ENCODE measurements at regions not wholly inside any gene's neighbourhood (a gene's known extent, or its start where the extent isn't known, plus 50 kb on each side); places are given as distances from the start of the nearest gene placed in this dataset.
A peak's percentile ranks its signal among the peaks of the same experiment; 100 is the strongest.
"Not testable (repeated sequence)": the region's sequence is repeated elsewhere in the genome, so short reads cannot be mapped to it uniquely, and the experiment has no call there.

DNA sequence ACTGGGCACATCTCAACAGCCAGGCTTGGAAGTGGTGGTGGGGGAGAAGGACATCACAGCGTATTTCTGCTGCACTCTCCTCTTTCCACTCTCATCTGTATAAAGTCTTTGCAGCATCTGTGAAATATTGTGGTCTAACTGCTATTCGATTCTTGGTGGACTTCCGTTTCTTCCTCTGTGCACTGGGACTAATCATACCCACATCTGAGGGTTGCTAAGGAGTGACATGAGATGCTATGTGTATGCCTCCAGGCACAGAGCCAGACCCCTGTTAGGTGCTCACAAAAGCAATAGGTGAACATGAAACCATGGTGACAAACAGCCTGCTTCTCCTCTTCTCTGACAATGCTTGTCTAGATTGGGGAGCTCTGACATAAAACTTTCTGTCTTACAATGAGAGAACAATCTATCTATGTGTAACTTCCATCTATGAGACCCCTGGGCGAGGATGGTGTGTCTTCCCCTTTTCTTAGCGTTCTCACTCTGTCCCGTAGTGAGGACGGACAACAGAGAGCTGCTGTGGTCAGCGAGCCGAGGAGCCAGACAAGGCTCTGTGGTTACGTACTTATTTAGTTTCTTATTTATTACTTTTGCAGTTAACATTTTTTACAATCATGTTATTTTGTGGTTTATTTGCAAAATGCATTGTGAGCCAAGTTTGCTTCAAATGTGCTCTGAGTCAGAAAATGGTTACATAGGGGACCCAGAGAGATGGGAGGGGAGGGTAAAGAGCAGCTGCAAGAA, 196.7 kb upstream of the TPRG1 start:
- DNase-seq = no peak

DNA sequence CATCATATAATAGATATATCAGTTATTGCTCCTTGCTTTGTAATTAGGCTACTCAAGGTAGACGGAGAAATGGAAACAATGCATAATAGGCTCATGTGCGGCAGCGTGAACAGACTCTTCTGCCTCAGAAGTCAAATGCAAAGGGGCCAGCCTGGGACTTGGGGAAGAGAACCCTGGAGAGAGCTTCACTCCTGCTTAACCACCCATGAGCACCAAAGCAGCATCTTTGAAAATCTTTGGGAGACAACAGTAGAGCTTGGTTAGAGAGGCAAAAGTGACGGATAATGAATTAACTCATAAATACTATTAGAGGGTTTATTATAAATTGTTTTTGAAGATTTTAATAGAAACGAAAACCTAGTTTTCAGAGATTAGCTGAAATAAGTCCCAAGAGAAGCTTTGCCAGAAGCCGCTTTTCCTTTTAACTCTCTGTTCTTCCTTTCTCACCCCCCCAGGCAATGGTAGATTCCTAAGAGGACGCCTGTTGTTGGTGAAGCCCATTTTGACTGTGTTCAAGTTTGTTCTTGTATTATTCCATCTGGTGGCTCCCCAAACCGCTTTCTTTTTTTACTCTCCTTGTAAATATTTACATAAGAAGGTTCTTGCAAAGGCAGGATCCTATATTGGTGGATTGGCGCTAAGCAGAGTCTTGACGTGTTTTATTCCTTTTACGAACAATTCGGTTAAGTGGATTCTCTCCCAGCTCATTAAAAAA, 196.0 kb upstream of the TPRG1 start:
- DNase-seq = no peak

DNA sequence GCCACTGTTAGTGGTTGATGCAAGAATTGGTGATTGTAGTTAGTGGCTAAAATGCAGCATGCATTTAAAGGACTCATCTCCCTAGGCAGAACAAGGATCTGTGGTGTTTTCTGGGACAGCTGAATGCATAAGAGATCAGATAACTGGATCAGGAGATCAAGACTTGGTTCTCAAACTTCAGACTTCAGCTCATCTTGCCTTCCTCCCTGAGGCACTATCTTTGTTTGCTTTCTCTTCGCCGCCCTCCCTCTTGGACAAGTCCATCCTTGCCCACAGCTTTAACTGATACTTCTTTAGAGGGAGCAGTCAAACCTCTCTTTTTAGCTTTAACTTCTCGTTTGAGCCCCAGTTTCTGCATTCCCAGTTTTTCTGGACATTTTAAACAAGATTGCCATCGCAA, 195.4 kb upstream of the TPRG1 start:
- DNase-seq = no peak

DNA sequence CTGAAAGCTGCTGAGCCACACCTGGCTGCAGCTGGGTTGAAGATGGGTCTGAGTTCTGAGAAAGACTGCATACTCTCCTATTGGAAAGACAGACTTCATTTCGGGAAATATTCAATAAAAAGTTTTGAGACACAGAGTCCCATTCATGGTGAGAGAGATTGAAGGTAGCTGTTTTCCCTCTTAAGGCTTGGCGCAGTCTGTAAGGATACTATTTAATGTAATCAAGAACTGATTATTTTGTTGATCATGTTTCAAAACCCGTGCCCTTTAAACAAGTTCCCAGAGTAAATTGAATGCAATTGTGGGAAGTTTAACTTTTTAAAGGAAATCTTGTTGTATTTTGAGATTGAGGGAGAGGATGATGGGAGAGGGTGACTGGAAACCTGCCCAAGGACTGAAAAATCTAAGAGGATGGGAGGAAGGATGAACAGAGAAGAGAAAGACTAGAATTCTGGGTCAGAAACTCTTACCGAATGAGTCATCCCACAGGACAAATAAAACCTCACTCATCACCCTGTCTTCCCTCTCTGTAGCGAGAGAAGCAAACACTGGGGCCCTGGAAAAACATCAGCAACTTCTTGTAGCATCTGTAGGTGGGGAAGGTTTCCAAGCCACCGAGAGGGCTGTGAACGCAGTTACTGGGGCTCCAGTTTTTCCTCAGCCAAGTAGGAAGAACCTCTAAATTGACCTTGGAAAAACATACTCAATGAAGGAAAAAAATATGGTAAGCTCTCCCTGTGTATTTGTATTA, 193.2 kb upstream of the TPRG1 start:
- no peak for DNase-seq

DNA sequence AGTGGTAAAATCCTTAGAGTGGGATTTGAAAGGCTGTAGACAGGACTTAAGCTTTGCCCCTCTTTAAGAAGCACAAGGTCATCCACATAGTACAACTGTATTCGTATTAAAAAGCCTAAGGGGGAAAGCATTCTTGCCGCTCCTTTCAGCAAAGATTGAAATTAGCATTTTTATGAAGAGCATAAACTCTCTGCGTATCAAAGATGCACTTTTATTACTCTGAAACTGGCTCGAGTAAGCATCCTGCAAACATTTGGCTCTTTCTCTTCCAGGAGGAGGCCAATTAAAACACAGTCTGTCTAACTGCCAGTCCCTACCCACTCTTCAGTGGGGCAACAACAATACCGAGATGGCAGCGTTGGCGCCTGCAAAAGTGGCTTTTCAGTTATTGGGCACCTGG, 192.5 kb upstream of the TPRG1 start:
- no peak for DNase-seq

DNA sequence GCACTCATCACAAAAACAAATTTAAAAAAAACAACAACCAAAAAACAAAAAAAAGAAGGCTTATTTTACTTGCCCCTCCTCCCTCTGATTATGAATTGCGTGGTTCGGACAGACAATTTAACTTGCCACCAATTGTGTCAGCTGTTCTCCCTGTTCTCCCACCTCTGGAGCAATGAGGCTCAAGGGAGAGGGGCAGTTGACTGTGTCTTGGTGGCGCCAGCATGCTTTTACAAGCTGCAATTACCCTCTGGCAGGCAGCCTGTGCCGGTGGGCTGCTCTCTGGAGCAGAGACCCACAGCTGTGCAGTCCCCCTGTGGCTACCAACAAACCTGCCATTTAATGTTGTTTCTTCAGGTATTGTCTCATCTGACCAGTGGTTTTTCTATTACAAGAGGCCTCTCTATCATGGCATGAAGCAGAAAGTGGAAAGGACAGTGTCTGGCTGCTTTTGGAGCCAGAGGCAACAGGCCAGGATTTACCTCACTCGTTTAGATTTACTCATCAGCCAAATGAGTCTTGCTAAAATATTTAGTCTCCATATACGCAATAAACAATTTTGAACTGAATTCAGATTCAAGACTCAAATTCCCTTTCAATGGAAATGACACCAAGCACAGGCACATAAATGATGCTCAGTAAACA, 192.0 kb upstream of the TPRG1 start:
- DNase-seq = no peak

DNA sequence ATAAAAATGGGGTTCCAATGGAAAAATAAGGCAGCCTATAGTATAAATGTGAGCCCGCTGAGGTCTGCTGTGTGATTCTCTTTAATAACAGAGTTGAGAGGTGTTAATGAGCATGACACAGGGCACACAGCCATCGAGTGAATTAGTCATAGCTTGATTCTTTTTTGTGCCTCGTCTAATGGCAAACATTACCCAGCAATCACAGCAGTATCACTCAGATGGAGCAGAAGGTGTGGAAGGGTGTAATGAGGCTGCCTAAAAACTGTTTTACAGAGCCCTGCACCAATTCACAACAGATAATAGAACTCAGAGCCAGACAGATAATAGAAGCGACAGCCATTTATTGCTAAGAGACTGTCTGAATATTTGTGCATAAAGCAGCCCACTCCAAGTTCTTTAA, 178.6 kb upstream of the TPRG1 start:
- no peak for DNase-seq

DNA sequence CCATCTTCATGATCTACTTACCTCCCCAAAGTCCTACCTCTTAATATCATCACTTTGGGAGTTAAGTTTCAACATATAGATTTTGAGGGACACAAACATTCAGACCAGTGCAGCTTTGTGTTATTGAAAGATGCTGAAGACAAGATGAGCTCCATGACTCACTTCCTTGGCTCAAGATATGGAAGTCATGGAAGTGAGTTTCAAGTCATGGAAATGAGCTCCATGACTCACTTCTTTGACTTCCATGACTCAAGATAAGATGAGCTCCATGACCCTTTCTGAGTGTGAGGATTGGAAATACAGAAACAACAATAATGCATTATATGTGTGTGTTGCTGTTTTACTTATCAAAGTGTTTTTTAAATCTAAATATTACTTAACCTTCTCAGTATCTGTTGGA, 170.2 kb upstream of the TPRG1 start:
- DNase-seq = no peak

DNA sequence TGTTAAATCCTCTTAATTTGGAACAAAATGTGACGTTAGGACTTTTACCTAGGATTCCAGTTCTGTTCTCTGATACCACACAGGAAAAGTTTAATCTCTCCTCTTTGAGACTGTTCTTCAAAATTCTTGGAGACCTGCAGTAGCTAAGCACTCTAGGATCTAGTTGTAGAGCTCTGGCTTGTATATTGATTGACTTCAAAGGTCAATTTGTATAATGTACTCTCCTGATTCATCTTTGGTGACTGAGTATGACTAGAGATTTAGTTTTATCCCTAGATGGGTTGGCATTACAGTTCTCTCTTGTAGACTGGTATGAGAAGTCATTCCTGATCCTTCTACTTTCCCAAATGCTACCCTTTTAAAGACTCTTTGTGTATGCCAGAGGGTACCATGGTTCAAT, 168.4 kb upstream of the TPRG1 start:
- no peak for DNase-seq

DNA sequence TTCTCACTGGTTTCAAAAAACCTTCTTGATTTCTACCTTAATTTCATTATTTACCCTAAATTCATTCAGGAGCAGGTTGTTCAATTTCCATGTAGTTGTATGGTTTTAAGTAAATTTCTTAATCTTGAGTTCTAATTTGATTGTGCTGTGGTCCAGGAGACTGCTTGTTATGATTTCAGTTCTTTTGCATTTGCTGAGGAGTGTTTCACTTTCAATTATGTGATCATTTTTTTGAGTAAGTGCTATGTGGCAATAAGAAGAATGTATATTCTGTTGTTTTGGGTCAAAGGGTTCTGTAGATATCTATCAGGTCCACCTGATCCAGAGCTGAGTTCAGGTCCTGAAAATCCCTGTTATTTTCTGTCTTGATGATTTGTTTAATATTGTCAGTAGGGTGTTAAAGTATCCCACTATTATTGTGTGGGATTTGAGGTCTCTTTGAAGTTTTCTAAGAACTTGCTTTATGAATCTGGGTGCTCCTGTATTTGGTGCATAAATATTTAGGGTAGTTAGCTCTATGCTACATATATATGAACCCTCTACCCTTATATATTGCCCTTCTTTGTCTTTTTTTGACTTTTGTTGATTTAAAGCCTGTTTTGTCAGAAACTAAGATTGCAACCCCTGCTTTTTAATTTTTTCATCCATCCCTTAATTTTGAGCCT, 158.4 kb upstream of the TPRG1 start:
- no peak for DNase-seq

DNA sequence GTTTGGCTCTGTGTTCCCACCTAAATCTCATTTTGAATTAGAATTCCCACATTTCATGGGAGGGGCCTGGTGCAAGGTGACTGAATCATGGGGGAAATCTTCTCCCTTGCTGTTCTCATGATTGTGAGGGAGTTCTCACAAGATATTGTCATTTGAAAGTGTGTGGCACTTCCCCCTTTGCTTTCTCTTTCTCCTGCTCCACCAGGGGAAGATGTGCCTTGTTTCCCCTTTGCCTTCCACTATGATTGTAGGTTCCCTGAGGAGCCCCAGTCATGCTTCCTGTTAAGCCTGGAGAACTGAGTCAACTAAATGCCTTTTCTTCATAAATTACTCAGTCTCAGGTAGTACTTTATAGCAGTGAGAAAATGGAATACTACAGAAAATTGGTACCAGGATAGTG, 157.2 kb upstream of the TPRG1 start:
- no peak for DNase-seq

DNA sequence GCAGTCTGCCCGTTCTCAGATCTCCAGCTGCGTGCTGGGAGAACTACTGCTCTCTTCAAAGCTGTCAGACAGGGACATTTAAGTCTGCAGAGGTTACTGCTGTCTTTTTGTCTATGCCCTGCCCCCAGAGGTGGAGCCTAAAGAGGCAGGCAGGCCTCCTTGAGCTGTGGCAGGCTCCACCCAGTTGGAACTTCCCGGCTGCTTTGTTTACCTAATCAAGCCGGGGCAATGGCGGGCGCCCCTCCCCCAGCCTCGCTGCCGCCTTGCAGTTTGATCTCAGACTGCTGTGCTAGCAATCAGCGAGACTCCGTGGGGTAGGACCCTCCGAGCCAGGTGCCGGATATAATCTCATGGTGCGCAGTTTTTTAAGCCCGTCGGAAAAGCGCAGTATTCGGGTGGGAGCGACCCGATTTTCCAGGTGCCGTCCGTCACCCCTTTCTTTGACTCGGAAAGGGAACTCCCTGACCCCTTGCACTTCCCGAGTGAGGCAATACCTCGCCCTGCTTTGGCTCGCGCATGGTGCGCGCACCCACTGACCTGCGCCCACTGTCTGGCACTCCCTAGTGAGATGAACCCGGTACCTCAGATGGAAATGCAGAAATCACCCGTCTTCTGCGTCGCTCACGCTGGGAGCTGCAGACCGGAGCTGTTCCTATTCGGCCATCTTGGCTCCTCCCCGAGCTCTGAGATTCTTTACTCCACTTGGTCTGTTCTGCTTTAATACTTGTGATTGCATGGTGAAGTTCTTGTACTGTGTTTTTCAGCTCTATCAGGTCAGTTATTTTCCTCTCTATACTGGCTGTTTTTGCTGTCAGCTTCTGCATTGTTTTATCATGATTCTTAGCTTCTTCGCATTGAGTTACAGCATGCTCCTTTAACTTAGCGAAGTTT, 148.9 kb upstream of the TPRG1 start:
- DNase-seq = not testable (repeated sequence)

DNA sequence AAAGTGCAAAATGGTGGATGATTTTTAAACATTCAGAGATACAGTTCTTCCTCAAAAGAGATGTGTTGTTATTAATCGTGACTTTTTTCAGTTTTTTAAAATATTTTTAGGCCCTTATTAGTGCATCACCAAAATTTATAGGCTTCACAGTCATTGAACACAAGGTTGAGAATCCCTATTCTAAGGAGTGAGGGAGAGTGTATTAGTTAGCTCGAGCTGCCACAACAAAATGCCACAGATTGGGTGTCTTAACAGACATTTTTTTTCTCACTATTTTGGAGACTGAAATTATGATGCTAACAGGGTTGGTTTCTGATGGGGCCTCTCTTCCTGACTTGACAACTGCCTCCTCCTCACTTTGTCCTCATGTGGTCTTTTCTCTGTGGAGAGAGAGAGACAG, 145.9 kb upstream of the TPRG1 start:
- DNase-seq = no peak

DNA sequence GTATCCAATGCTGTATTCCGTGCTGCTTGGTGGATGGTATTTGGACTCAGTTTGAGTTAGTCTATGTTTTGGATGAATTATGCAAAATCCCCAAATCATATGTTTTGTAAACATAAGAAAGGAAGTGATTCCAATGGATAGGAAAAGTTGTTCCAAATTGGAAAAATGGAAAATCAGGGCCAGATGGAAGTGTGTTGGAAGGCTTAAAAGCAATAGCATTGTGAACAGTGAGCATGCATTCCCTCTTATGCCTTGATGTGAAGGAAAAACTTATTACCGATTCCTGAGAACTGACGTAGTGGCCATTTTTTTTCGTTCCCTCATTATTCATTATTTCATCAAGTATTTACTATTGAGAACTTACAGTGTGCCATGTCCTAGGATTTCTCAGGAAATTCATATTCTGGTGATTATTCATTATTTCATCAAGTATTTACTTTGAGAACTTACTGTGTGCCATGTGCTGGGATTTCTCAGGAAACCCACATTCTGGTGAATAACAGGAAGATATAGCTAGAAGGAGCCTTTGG, 144.1 kb upstream of the TPRG1 start:
- no peak for DNase-seq

DNA sequence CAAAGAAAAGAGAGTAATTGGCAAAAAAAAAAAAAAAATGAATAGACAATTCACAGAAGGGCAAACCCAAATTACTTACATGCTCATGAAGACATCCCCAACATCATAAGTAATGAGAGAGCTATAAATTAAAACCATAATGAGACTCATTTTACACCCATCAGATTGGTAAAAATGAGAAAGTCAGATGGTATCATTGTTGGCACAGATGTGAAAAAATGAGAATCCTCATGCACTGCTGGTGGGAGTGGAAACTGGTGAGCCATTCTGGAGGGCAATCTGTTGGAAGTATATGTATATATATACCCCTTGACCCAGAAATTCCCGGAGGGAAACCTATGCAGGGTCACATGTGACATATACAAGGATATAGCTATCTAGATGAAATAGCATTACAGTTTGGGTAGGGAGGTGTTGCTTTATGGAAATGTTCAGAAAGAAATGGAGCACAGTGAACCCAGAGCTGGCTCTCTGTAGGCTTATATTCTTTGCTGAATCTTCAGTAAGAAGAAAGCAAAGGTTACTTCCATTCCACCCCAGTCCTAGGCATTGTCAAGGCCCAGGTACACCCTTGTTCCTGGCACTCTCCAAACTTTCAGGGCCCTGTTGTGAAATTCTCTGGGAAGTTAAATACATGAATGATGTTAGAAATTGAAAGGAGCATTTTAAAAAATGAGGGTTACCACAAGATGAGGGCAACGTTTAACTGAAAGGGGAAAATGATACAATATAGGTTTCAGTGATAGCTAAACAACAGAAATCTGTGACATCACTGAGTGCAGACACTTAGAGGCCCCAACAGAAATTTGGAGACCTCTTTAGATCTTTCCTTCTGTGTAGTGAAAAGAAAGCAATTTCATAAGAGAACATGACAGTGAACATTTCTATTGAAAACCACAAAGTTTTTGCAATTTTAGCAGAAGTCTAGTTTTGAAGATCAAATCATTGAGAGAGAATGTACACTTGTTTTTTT, 132.7 kb upstream of the TPRG1 start:
- DNase-seq = no peak

DNA sequence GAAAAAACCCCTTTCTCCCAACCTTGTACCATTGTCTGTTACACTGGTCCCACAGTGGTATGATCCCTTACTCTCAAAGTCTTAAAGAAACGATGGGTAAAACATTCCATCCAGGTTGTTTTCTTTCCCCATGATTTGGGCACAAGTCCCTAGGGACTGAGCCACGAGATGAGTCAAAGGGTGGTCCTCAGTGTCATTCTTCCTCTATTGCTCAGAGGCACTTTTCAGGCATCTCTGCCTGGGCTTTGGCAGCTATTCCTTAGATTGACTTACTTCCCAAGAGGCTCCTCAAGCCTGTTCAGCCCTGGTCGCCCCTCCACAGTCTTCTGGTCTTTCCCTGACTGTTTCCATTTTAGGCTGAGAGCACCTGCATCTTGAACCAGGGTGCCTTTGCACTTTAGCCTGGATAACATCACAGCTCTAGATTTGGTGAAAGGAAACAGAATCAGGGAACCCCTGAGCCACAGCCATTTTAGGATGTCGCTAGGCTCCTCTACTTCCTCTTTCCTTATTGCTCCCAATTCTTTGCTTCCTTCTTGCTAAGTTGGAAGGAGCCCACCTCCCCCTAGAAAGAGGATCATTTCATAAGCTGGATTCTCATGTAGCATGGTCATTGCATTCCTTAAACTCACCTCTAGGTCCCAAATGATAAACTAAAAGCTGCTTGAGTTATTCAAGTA, 131.0 kb upstream of the TPRG1 start:
- no peak for DNase-seq

DNA sequence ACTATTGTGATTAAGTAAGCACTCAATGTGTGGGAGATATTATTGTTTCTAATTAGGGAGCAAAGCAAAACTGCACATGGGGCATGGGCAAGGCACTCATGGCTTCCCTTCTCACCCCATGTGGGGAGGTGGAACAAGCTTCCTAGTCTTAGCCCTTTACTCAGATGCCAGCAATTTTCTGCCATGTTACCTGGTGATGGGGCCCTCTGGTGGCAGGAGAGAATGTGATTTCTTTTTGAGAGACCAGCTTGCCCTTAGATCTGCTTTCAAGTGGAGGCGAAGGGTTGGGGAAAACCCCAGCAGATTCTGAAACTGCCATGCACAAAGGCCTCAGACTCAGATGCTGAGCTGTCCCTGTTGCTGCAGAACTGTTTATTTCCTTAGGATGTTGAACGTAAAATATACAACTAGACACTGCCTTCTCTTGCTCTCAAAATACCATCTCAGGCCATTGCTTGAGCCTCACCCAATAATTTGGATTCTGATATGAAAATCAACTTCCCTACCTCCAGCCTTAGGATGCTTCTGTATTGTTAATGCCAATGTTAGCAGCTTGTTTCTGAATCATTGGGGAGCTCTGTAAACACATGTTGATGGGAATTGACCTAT, 130.2 kb upstream of the TPRG1 start:
- peak; percentile 72 for DNase-seq

DNA sequence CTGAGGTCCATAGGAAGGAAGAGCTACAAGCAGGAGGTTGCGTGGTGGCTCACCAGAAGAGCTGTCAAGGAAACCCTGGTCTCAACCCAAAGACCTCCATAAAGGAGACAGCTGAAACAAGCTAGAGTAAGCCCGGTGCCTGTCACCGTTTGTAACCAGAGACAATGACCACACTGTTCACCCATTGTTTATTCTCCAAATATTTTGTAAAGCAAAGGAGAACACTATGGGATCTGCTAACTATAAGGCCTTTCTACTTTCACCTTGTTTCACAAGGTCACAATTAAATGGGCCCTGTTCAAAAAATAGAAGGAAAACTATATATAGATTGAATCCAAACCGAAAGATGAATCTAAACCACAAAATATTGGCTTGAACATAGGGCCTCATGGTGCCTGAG, 128.9 kb upstream of the TPRG1 start:
- DNase-seq = no peak
